BLaER1 treated with 17β-estradiol and CSF1 and Interleukin-3, amounts not matched to agents 10 nM and 100 nM (cell line): ENCODE measurements at regions not wholly inside any gene's neighbourhood (a gene's known extent, or its start where the extent isn't known, plus 50 kb on each side); places are given as distances from the start of the nearest gene placed in this dataset.

ENCODE experiments used
- H3K27ac ChIP-seq, 11 experiments: shearing (Covaris generic); formaldehyde crosslinking; 2 replicates each; pipeline ENCODE4 v1.8.1; 2022
- H3K27me3 ChIP-seq, 11 experiments: shearing (Covaris generic); formaldehyde crosslinking; 2 replicates each; pipeline ENCODE4 v1.8.1; 2022
- H3K36me3 ChIP-seq, 11 experiments: shearing (Covaris generic); formaldehyde crosslinking; 2 replicates each; pipeline ENCODE4 v1.8.1; 2022
- H3K4me1 ChIP-seq, 10 experiments: shearing (Covaris generic); formaldehyde crosslinking; 2 replicates each; pipeline ENCODE4 v1.8.1; 2022
- H3K4me2 ChIP-seq, 11 experiments: shearing (Covaris generic); formaldehyde crosslinking; 2 replicates each; pipeline ENCODE4 v1.8.1; 2022
- H3K4me3 ChIP-seq, 10 experiments: shearing (Covaris generic); formaldehyde crosslinking; 2 replicates each; pipeline ENCODE4 v1.8.1; 2022
- H3K9ac ChIP-seq, 11 experiments: shearing (Covaris generic); formaldehyde crosslinking; 2 replicates each; pipeline ENCODE4 v1.8.1; 2022
- H3K9me3 ChIP-seq, 11 experiments: shearing (Covaris generic); formaldehyde crosslinking; replicated peaks in 1 of 11; 2 replicates each; pipeline ENCODE4 v1.8.1; 2022
- H4K20me1 ChIP-seq, 11 experiments: shearing (Covaris generic); formaldehyde crosslinking; 2 replicates each; pipeline ENCODE4 v1.8.1; 2022
- Cebpa-rat ChIP-seq, 11 experiments: shearing (Covaris generic); IDR thresholded peaks; 2 replicates each; pipeline ENCODE4 v1.8.1; 2022

GRCh38 chr1:59017501-59018231 is 233.8 kb upstream of the JUN start:
- peaks cover 0 to 9% (median 0%) of the 10 kb centered on the region in 11 experiments; a peak in 2 of 22 replicates for H3K9me3 ChIP-seq

GRCh38 chr1:59018446-59018845 is 234.6 kb upstream of the JUN start:
- Histone ChIP-seq H3K4me3 (no peak overlapping the region), H4K20me1 (no peaks in the 10 kb centered on the region), H3K4me1 (peaks cover 22 to 76% (median 33%) of the 10 kb centered on the region in 10 experiments), H3K27me3 (no peaks in the 10 kb centered on the region), H3K27ac (peak overlapping the region in 1 of 11 experiments; percentile 77; a peak in 1 of 22 replicates), H3K9me3 (peaks cover 0 to 9% (median 0%) of the 10 kb centered on the region in 11 experiments; a peak in 2 of 22 replicates), H3K36me3 (no peaks in the 10 kb centered on the region), H3K4me2 (peak overlapping the region in 4 of 11 experiments; percentile 9 to 86 (median 76); a peak in 3 of 22 replicates), H3K9ac (no peak overlapping the region)
- TF ChIP-seq Cebpa-rat (IDR thresholded peaks at IDR 0.05): no peak

More at GRCh38 chr1:59017501-59018231, 233.8 kb upstream of the JUN start:
- Histone ChIP-seq H3K36me3 (no peaks in the 10 kb centered on the region), H3K27ac (no peak overlapping the region), H3K4me3 (no peak overlapping the region), H3K9ac (no peak overlapping the region), H3K4me1 (peaks cover 26 to 84% (median 38%) of the 10 kb centered on the region in 10 experiments), H3K27me3 (no peaks in the 10 kb centered on the region), H3K4me2 (peak overlapping the region in 1 of 11 experiments; percentile 8; a peak in 2 of 22 replicates), H4K20me1 (no peaks in the 10 kb centered on the region)
- no peak for TF ChIP-seq Cebpa-rat (IDR thresholded peaks at IDR 0.05)

GRCh38 chr1:59018860-59019259 is 235.0 kb upstream of the JUN start:
- peaks cover 18 to 72% (median 29%) of the 10 kb centered on the region in 10 experiments for H3K4me1 ChIP-seq
- H3K4me2 ChIP-seq: peak overlapping the region in 9 of 11 experiments; percentile 9 to 86 (median 74); a peak in 10 of 22 replicates
- H3K9me3 ChIP-seq: peaks cover 0 to 9% (median 0%) of the 10 kb centered on the region in 11 experiments; a peak in 2 of 22 replicates
- peak overlapping the region in 3 of 11 experiments; percentile 68 to 85 (median 77); a peak in 4 of 22 replicates for H3K27ac ChIP-seq
- H3K36me3 ChIP-seq: no peaks in the 10 kb centered on the region
- TF ChIP-seq Cebpa-rat (IDR thresholded peaks at IDR 0.05): no peak
- H3K9ac ChIP-seq: no peak overlapping the region
- no peaks in the 10 kb centered on the region for H3K27me3 ChIP-seq
- no peak overlapping the region for H3K4me3 ChIP-seq
- no peaks in the 10 kb centered on the region for H4K20me1 ChIP-seq

- Histone ChIP-seq H3K9ac (peak overlapping the region in 9 of 11 experiments; percentile 15 to 65 (median 38); a peak in 14 of 22 replicates), H3K27me3 (no peaks in the 10 kb centered on the region), H3K4me3 (peak overlapping the region in 5 of 10 experiments; percentile 7 to 35 (median 28); a peak in 6 of 20 replicates), H3K9me3 (peaks cover 0 to 9% (median 0%) of the 10 kb centered on the region in 11 experiments; a peak in 2 of 22 replicates), H3K36me3 (no peaks in the 10 kb centered on the region), H4K20me1 (no peaks in the 10 kb centered on the region), H3K4me2 (peak overlapping the region; percentile 63 to 86 (median 74)), H3K4me1 (peaks cover 20 to 66% (median 34%) of the 10 kb centered on the region in 10 experiments), H3K27ac (peak overlapping the region; percentile 18 to 85 (median 69); a peak in 21 of 22 replicates)
- no peak for TF ChIP-seq Cebpa-rat (IDR thresholded peaks at IDR 0.05)
These were observed 236.5 kb upstream of the JUN start for GRCh38 chr1:59020151-59020997.

- Histone ChIP-seq H4K20me1 (no peaks in the 10 kb centered on the region), H3K4me3 (no peak overlapping the region)
- TF ChIP-seq Cebpa-rat (IDR thresholded peaks at IDR 0.05): no peak
These were observed 238.4 kb upstream of the JUN start for GRCh38 chr1:59022199-59022598.

GRCh38 chr1:59022799-59023198 is 239.0 kb upstream of the JUN start:
- no peak for TF ChIP-seq Cebpa-rat (IDR thresholded peaks at IDR 0.05)
- Histone ChIP-seq H3K4me1 (peaks cover 33 to 69% (median 45%) of the 10 kb centered on the region in 10 experiments), H3K27me3 (no peaks in the 10 kb centered on the region), H4K20me1 (no peaks in the 10 kb centered on the region), H3K9ac (no peak overlapping the region), H3K4me3 (no peak overlapping the region), H3K9me3 (peaks cover 0 to 8% (median 0%) of the 10 kb centered on the region in 11 experiments; a peak in 2 of 22 replicates), H3K27ac (no peak overlapping the region), H3K4me2 (no peak overlapping the region), H3K36me3 (no peaks in the 10 kb centered on the region)

More at GRCh38 chr1:59022199-59022598, 238.4 kb upstream of the JUN start:
- H3K36me3 ChIP-seq: no peaks in the 10 kb centered on the region
- no peak overlapping the region for H3K4me2 ChIP-seq
- H3K27ac ChIP-seq: no peak overlapping the region
- H3K4me1 ChIP-seq: peaks cover 33 to 71% (median 45%) of the 10 kb centered on the region in 10 experiments
- peaks cover 0 to 9% (median 0%) of the 10 kb centered on the region in 11 experiments; a peak in 2 of 22 replicates for H3K9me3 ChIP-seq
- no peak overlapping the region for H3K9ac ChIP-seq
- no peaks in the 10 kb centered on the region for H3K27me3 ChIP-seq

GRCh38 chr1:59025201-59025600 is 241.4 kb upstream of the JUN start:
- Histone ChIP-seq H3K36me3 (no peaks in the 10 kb centered on the region), H3K9me3 (no peaks in the 10 kb centered on the region), H4K20me1 (no peaks in the 10 kb centered on the region), H3K4me1 (peaks cover 22 to 57% (median 30%) of the 10 kb centered on the region in 10 experiments), H3K4me3 (no peak overlapping the region), H3K27ac (peak overlapping the region in 8 of 11 experiments; percentile 11 to 51 (median 28); a peak in 9 of 22 replicates), H3K4me2 (peak overlapping the region; percentile 40 to 67 (median 57); a peak in 21 of 22 replicates), H3K27me3 (no peaks in the 10 kb centered on the region), H3K9ac (no peak overlapping the region)
- no peak for TF ChIP-seq Cebpa-rat (IDR thresholded peaks at IDR 0.05)

GRCh38 chr1:59025898-59026426 is 242.1 kb upstream of the JUN start:
- Histone ChIP-seq H4K20me1 (no peaks in the 10 kb centered on the region), H3K9ac (no peak overlapping the region; a peak in 1 of 22 replicates), H3K4me3 (no peak overlapping the region), H3K9me3 (no peaks in the 10 kb centered on the region), H3K27ac (peak overlapping the region in 9 of 11 experiments; percentile 11 to 51 (median 26); a peak in 10 of 22 replicates), H3K4me2 (peak overlapping the region; percentile 40 to 67 (median 57)), H3K27me3 (no peaks in the 10 kb centered on the region), H3K4me1 (peaks cover 14 to 50% (median 23%) of the 10 kb centered on the region in 10 experiments), H3K36me3 (no peaks in the 10 kb centered on the region)
- peak in 1 of 11 experiments; percentile 7; a peak in 1 of 22 replicates for TF ChIP-seq Cebpa-rat (IDR thresholded peaks at IDR 0.05)
